GM18526 (cell line): ENCODE measurements at regions not wholly inside any gene's neighbourhood (a gene's known extent, or its start where the extent isn't known, plus 50 kb on each side); places are given as distances from the start of the nearest gene placed in this dataset.

Experiments
- POLR2A ChIP-seq: IDR thresholded peaks from 3 replicates; pipeline ENCODE4 v1.6.1; 2011; ENCODE audit not compliant: insufficient read length; ENCODE audit errors: extremely low read depth

- no peak for TF ChIP-seq POLR2A
Measured at GRCh38 chr16:87160234-87160636, 157.0 kb downstream of the C16orf95 start.

GRCh38 chr16:87160701-87161337, 156.4 kb downstream of the C16orf95 start:
- no peak for TF ChIP-seq POLR2A

GRCh38 chr16:87161822-87162676, 155.1 kb downstream of the C16orf95 start:
- TF ChIP-seq POLR2A = no peak

GRCh38 chr16:87163637-87164036, 153.6 kb downstream of the C16orf95 start:
- TF ChIP-seq POLR2A = no peak

- TF ChIP-seq POLR2A = no peak
Measured at GRCh38 chr16:87165151-87165550, 152.0 kb downstream of the C16orf95 start.

GRCh38 chr16:87165885-87166284, 151.3 kb downstream of the C16orf95 start:
- TF ChIP-seq POLR2A = no peak

- TF ChIP-seq POLR2A = no peak
Measured at GRCh38 chr16:87166321-87166720, 150.9 kb downstream of the C16orf95 start.

- no peak for TF ChIP-seq POLR2A
Measured at GRCh38 chr16:87166934-87167333, 150.3 kb downstream of the C16orf95 start.

GRCh38 chr16:87169509-87169995, 147.6 kb downstream of the C16orf95 start:
- TF ChIP-seq POLR2A = no peak

- no peak for TF ChIP-seq POLR2A
Measured at GRCh38 chr16:87170310-87170709, 146.9 kb downstream of the C16orf95 start.

- TF ChIP-seq POLR2A = no peak
Measured at GRCh38 chr16:87171723-87172122, 145.5 kb downstream of the C16orf95 start.

- TF ChIP-seq POLR2A = no peak
Measured at GRCh38 chr16:87172632-87173031, 144.6 kb downstream of the C16orf95 start.

- no peak for TF ChIP-seq POLR2A
Measured at GRCh38 chr16:87173294-87173893, 143.8 kb downstream of the C16orf95 start.

GRCh38 chr16:87174061-87174460, 143.1 kb downstream of the C16orf95 start:
- TF ChIP-seq POLR2A = no peak

GRCh38 chr16:87176735-87177134, 140.5 kb downstream of the C16orf95 start:
- no peak for TF ChIP-seq POLR2A

- TF ChIP-seq POLR2A = no peak
Measured at GRCh38 chr16:87177673-87178072, 139.5 kb downstream of the C16orf95 start.
